ENCODE measurements at regions not wholly inside any gene's neighbourhood (a gene's known extent, or its start where the extent isn't known, plus 50 kb on each side); places are given as distances from the start of the nearest gene placed in this dataset.

- TF ChIP-seq CTCF (IDR thresholded peaks at IDR 0.05; ENCODE audit: poor library complexity), result no peak
- TF ChIP-seq EZH2phosphoT487 (IDR thresholded peaks at IDR 0.05; ENCODE audit: low read depth, severe bottlenecking, unreplicated experiment), result no peak
Measured at GRCh38 chr13:97119943-97120342, 102.2 kb upstream of the MBNL2 start.

Measured in hepatocyte (in vitro differentiated cells).